ENCODE measurements at regions not wholly inside any gene's neighbourhood (a gene's known extent, or its start where the extent isn't known, plus 50 kb on each side); places are given as distances from the start of the nearest gene placed in this dataset.

DNA sequence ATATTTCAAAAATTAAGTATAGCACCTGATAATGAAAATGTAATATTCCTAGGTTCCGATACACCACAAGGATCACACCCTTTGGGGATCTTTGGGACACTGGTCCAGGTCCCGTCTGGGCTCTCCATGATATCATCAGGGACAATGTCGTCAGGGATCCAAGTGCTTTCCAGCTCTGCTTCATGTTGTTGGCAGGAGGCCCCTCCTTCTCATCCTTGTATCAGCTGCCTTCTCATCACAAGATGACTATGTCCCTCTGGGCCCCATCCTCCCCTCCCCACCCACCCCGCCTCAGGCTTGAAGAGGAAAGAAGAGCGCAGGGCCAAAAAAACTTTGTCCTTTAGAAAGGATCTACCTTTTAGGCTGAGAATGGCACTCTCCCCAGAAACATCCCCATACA is 128.3 kb upstream of the KLF3 start:
- Histone ChIP-seq H3K27ac (no peak overlapping the region), H3K4me1 (ENCODE audit: control insufficient read depth in 1 of 2, low read depth in 2 of 2) (peaks cover 0 to 4% of the 10 kb centered on the region in 2 donors), H3K36me3 (no peaks in the 10 kb centered on the region), H3K9me3 (no peaks in the 10 kb centered on the region), H3K27me3 (replicated peaks; ENCODE audit: insufficient read depth) (no peaks in the 10 kb centered on the region), H3K4me3 (no peak overlapping the region)
- DNase-seq (ENCODE audit: low spot score), result no peak
- TF ChIP-seq CTCF (IDR thresholded peaks at IDR 0.05), result no peak
- no peak for ATAC-seq (ENCODE audit: insufficient number of reproducible peaks, low FRiP score, low read depth)

- DNase-seq (ENCODE audit: low spot score), result no peak
- H3K27ac ChIP-seq, result no peak overlapping the region
- no peak overlapping the region for H3K4me3 ChIP-seq
- no peaks in the 10 kb centered on the region for H3K27me3 ChIP-seq (replicated peaks; ENCODE audit: insufficient read depth)
- peaks cover 0 to 4% of the 10 kb centered on the region in 2 donors for H3K4me1 ChIP-seq (ENCODE audit: control insufficient read depth in 1 of 2, low read depth in 2 of 2)
- ATAC-seq (ENCODE audit: insufficient number of reproducible peaks, low FRiP score, low read depth), result no peak
- no peaks in the 10 kb centered on the region for H3K9me3 ChIP-seq
- no peaks in the 10 kb centered on the region for H3K36me3 ChIP-seq
- TF ChIP-seq CTCF (IDR thresholded peaks at IDR 0.05), result no peak
Measured at GRCh38 chr4:38536716-38537115, 127.3 kb upstream of the KLF3 start.

- Histone ChIP-seq H3K27me3 (replicated peaks; ENCODE audit: insufficient read depth) (no peaks in the 10 kb centered on the region), H3K4me1 (ENCODE audit: control insufficient read depth in 1 of 2, low read depth in 2 of 2) (peaks cover 0 to 4% of the 10 kb centered on the region in 2 donors), H3K4me3 (no peak overlapping the region), H3K36me3 (no peaks in the 10 kb centered on the region), H3K27ac (no peak overlapping the region), H3K9me3 (no peaks in the 10 kb centered on the region)
- DNase-seq (ENCODE audit: low spot score) (no peak), ATAC-seq (ENCODE audit: insufficient number of reproducible peaks, low FRiP score, low read depth) (no peak)
- no peak for TF ChIP-seq CTCF (IDR thresholded peaks at IDR 0.05)
Measured at GRCh38 chr4:38537666-38538065, 126.3 kb upstream of the KLF3 start.

- no peak for TF ChIP-seq CTCF (IDR thresholded peaks at IDR 0.05)
- ATAC-seq (ENCODE audit: insufficient number of reproducible peaks, low FRiP score, low read depth) (no peak), DNase-seq (ENCODE audit: low spot score) (no peak)
- H3K9me3 ChIP-seq, result no peaks in the 10 kb centered on the region
- H3K36me3 ChIP-seq, result no peaks in the 10 kb centered on the region
- H3K27me3 ChIP-seq (replicated peaks; ENCODE audit: insufficient read depth), result no peaks in the 10 kb centered on the region
- no peak overlapping the region for H3K4me3 ChIP-seq
- H3K27ac ChIP-seq, result no peak overlapping the region
- H3K4me1 ChIP-seq (ENCODE audit: control insufficient read depth in 1 of 2, low read depth in 2 of 2), result no peaks in the 10 kb centered on the region
Measured at GRCh38 chr4:38538517-38538916, 125.5 kb upstream of the KLF3 start.

- H3K27me3 ChIP-seq (replicated peaks; ENCODE audit: insufficient read depth), result no peaks in the 10 kb centered on the region
- no peak for TF ChIP-seq CTCF (IDR thresholded peaks at IDR 0.05)
- ATAC-seq (ENCODE audit: insufficient number of reproducible peaks, low FRiP score, low read depth) (no peak), DNase-seq (ENCODE audit: low spot score) (no peak)
- H3K4me3 ChIP-seq, result no peak overlapping the region
- no peaks in the 10 kb centered on the region for H3K9me3 ChIP-seq
- no peaks in the 10 kb centered on the region for H3K4me1 ChIP-seq (ENCODE audit: control insufficient read depth in 1 of 2, low read depth in 2 of 2)
- H3K36me3 ChIP-seq, result no peaks in the 10 kb centered on the region
- no peak overlapping the region for H3K27ac ChIP-seq
Measured at GRCh38 chr4:38539501-38539900, 124.5 kb upstream of the KLF3 start.
